HG02970 (cell line): ENCODE measurements at regions not wholly inside any gene's neighbourhood (a gene's known extent, or its start where the extent isn't known, plus 50 kb on each side); places are given as distances from the start of the nearest gene placed in this dataset.

Source experiments
- ATAC-seq: cut with Tn5 transposase; IDR thresholded peaks from one replicate; pipeline ENCODE4 v1.9.1; 2021; ENCODE audit warnings: mild to moderate bottlenecking, moderate library complexity, moderate number of reproducible peaks; ENCODE audit not compliant: unreplicated experiment, low FRiP score

GRCh38 chr12:93098077-93098476 lies 169.0 kb upstream of the EEA1 start:
- ATAC-seq: no peak

DNA sequence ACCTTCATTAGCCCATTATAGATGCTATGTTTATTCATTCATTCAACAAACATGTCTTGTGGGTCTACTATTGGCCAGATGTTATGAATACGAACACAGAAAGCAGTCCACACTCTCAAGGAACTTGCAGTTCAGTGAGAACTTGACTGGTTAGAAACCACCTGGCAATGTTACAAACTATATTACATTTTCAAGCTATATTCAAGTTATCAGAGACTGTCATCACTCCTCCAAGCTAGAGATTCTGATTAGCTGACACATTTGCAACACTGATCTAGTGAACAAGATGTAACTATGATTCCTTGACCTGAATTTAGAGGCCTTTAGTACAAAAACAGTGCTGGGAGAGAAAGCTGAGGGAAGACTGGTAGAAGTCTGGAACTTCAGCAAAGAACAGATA lies 170.7 kb upstream of the EEA1 start:
- ATAC-seq: no peak

GRCh38 chr12:93100610-93101009 lies 171.5 kb upstream of the EEA1 start:
- ATAC-seq: no peak

GRCh38 chr12:93101367-93101766 lies 172.3 kb upstream of the EEA1 start:
- ATAC-seq: no peak

GRCh38 chr12:93102312-93102711 lies 173.2 kb upstream of the EEA1 start:
- no peak for ATAC-seq

DNA sequence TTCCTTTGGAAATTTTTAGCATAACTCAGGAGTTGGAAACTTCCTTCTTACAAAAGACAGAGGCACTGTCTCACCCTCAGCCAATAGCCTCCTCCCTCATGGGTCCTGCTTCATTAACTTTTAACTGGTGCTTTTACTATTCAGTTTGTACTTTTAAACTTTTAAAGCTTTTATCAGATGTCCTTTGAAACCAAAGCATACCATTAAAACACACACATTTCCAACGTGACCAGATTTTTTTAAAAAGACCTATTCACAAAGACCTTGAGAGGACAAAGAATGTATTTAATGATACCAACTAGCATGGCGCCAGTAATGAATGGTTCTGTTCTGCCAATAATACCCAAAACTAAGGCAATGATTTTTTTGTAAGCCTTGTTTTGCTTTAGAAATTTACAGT lies 173.6 kb upstream of the EEA1 start:
- no peak for ATAC-seq

DNA sequence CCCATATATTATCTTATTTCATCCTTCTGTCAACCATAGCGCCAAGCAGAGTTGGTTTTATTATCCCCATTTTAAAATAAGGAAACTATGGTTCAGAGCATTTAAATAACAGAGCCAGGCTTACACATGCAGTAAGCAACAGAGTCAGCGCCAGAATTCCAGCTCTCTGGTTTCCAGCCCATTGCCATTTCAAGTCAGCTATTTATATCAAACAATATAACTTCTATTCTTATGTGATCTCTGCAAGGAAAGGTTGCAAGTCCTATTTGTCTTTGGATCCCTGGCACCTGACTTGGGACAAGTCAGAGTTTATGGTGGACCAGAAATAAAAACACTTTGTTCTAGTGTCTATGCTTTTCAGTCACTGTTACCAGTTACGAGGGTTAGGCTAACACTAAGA lies 174.1 kb upstream of the EEA1 start:
- ATAC-seq: no peak

DNA sequence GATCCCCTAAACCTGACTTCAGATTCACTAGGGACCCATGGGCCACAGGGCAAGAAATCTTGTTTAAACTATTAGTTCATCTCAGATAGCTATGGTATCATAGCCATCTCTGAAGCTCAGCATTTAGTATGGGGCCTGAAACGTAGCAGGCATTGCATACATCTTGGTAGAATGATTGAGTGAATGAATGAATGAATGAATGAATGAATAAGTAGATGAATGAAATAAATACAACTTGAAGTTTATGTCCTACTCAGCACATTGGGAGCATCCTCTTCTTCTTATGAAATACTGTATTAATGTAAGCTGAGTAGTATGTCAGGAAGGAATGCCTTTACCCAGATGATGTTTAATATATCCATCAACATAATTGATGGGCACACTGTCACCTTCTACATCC lies 175.4 kb upstream of the EEA1 start:
- ATAC-seq: no peak

DNA sequence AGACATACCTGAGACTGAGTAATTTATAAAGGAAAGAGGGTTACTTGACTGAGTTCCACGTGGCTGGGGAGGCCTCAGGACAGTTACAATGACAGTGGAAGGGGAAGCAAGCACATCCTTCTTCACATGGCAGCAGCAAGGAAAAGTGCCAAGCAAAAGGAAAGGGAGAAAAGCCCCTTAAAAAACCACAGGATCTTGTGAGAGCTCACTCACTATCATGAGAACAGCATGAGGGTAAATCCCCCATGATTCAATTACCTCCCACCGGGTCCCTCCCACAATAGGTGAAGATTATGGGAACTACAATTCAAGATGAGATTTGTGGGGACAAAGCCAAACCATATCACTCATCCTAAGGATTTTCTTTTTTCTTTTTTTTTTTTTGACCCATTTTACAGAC lies 177.8 kb upstream of the EEA1 start:
- no peak for ATAC-seq

- ATAC-seq: no peak
Measured at GRCh38 chr12:93107514-93108312, 178.6 kb upstream of the EEA1 start.

DNA sequence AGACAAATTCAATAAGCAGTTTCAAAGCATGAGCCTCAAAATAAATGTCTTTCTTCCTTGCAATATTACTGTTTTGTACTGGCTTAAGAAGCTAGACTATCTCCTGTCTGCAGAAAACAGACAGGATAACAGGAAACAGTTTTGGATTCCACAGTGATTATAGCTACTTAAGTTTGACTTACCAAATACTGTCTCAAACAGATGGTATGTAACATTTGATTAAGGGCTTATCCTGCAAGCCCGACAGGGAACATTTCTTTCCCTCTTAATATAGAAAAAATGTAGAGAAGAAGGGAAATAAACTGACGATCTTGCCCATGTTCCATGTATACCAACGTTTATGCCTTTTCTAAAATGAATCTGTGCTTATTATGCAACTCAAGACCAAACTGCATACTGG lies 179.9 kb upstream of the EEA1 start:
- ATAC-seq: no peak

DNA sequence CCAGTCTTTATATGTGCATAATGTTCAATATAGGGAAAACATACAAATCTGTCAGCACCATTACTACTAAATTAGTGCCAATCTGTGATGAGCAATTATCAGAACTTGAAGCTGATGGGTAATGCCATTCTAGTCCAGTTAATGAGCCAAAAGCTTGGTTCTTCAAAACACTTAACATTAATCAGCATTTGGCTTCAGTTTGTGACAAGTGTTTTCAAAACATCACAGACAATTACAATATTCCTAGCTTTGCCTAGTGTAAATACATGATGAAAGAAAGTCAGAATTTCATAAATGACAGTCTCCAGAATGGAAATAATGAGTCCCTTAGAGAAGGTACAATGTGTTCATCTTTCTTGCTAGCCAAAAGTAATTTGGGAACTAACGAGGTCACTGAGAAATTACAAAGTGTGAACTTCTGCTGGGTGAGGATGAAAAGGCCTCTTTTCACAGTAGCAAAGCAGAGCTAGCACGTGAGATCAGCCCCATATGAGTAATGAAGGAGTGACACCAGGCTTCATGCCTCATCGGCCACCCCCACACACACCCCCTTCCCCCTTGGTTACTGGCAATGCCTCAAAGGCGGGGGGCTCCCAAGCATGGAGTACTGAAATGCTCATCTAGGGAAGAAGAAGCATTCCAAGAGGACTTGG lies 180.6 kb upstream of the EEA1 start:
- no peak for ATAC-seq

DNA sequence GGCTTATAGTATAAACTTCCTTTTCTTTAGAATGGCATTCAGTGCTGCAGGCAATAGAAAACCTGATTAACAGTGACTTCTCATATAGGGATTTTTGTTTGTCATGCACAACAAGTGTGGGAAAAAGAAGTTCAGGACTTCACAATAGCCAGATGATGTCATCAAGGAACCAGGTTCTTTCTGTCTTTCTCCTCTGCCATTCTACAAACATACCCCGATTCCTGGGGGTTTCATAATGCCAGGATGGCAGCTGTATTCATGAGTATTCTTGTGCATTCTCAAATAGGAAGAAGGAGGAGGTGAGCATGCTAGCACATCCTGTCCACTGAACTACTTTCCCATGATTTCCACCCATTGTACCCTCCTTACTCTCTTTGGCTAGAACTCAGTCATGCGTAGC lies 182.7 kb upstream of the EEA1 start:
- no peak for ATAC-seq

- ATAC-seq: no peak
Measured at GRCh38 chr12:93113317-93114006, 184.4 kb upstream of the EEA1 start.

GRCh38 chr12:93115198-93115601 lies 186.1 kb upstream of the EEA1 start:
- ATAC-seq: no peak

DNA sequence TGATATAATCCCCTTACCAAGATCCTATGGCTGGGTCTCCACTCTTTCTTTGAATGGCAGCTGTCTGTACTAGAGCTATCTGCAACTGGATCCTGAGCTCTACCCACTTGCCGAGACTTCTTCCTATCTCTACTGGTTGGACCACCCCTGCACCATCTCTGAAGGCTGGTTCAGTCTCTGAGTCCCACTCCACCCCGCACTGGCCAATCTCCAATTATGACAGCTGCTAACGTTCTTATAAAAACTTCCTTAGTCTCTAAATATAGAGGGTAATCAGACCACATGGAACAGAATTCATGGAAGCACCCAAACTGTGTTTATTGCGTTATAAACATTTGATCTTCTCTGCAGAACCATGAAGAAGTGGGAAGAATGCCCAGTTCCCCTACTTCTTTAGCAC lies 186.6 kb upstream of the EEA1 start:
- no peak for ATAC-seq

DNA sequence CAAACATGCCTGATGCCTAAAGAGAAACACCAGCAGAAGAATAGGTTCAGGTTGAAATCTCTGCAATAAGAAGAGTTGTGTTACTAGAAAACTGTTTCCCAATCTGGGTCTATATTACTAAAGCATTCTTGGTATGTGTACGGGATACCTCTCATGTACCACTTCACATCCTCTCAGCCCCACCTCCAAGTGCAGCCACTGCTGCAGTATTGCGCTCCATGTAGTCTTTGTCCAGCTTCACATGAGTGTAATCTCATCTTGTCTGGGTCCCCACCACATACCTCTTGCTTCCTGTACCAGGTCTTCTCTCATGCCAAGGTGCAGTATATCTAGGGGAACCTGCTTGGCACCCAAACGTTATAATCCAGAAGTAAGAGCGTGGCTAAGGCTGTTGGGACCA lies 187.5 kb upstream of the EEA1 start:
- ATAC-seq: no peak

DNA sequence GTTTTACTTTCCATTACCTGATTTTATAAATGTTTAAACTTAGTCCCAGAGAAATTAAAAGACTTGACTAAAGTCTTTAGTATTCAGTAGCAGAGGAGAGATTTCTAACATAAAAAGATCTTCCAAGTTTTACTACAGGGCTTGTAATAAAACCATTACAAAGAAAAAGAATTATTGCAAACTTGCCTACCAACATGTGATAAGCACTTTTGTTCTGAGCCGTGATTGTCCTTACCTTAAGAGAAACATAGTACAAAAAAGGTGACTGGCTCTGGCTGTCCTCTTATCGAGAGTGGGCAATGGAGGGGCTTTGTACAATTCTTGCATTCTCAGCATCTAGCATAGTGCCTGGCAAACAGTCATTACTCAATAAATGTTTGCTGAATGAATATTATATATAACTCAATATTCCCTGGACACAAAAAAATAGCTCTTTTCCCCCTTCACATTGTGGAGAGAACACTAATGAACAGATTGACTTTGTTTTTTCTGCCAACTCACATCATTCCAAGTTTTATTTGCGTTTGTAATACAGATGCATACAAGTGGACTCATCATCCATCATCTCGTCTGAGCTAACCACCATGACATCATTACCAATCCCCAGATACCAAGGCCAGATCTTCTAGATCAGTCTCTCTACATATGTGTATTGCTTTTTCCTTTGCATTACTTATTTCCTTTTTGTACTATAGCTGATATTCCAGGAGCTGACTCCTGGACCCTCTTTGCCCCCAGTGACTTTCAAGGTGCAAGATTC lies 192.8 kb upstream of the EEA1 start:
- no peak for ATAC-seq

DNA sequence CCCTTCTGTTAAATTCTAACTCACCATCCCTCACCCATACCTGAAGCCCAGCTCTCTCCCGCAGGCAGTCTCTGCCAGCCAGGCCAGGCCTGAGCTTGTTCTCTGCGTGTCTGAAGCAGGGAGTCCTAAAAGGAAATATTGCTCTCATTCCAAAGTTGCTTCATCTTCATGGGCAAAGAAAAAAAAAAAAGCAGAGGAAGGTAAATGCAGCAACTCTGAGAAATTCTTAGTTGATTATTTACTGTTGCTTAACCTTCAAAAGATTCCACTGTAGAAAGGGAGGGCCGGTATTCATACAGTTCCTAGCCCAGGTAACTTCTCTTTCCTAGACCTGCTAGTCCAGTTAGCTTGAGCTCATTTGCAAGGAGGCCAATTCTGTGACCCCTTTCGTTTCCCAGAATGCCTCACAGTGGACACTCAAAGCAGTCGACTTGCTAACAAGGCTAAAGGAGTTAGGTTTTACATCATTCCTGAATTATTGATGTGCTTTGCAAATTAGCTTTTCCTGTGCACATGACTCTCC lies 193.5 kb upstream of the EEA1 start:
- ATAC-seq: no peak

GRCh38 chr12:93125126-93125525 lies 196.0 kb upstream of the EEA1 start:
- no peak for ATAC-seq

- ATAC-seq: no peak
Measured at GRCh38 chr12:93126069-93126474, 197.0 kb upstream of the EEA1 start.
